Lung (tissue), 11 donors: ENCODE measurements at regions not wholly inside any gene's neighbourhood (a gene's known extent, or its start where the extent isn't known, plus 50 kb on each side); places are given as distances from the start of the nearest gene placed in this dataset.

ENCODE experiments used
- ATAC-seq: fragments of 200-7000 bp; cut with Tn5 transposase; one replicate; pipeline ENCODE4 v1.9.1; 2020; ENCODE audit warnings: moderate number of reproducible peaks; ENCODE audit not compliant: insufficient read depth, low FRiP score
- DNase-seq, 3 donors: peaks; one replicate each; pipeline ENCODE4 v3.0.0-alpha.2; 2013 to 2017
- H3K27ac ChIP-seq, 2 donors: one replicate each; pipeline ENCODE4 v1.5.1; 2013; ENCODE audit warnings: mild to moderate bottlenecking in 2 of 2, moderate library complexity in 2 of 2, control low read depth in 1 of 2, inconsistent platforms in 1 of 2, low read depth in 1 of 2, low read length in 1 of 2
- H3K27me3 ChIP-seq, 3 donors: one replicate each; pipeline ENCODE4 v1.5.1; 2013; ENCODE audit warnings: low read length in 2 of 3; ENCODE audit not compliant: control insufficient read depth in 3 of 3, insufficient read depth in 3 of 3
- H3K36me3 ChIP-seq, 4 donors: one replicate each; pipeline ENCODE4 v1.5.1; 2013; ENCODE audit warnings: low read length in 4 of 4, mild to moderate bottlenecking in 1 of 4, moderate library complexity in 1 of 4; ENCODE audit not compliant: control insufficient read depth in 4 of 4, insufficient read depth in 4 of 4
- H3K4me1 ChIP-seq, 5 donors: one replicate each; pipeline ENCODE4 v1.5.1; 2013; ENCODE audit warnings: low read length in 5 of 5, mild to moderate bottlenecking in 2 of 5, moderate library complexity in 1 of 5; ENCODE audit not compliant: control insufficient read depth in 5 of 5, insufficient read depth in 5 of 5
- H3K4me3 ChIP-seq: one replicate; pipeline ENCODE4 v1.5.1; 2013; ENCODE audit warnings: mild to moderate bottlenecking, control low read depth, moderate library complexity
- H3K9ac ChIP-seq, 2 donors: one replicate each; pipeline ENCODE4 v1.5.1; 2013; ENCODE audit warnings: low read length in 2 of 2, control low read depth in 1 of 2; ENCODE audit not compliant: insufficient read depth in 1 of 2
- H3K9me3 ChIP-seq, 4 donors: one replicate each; pipeline ENCODE4 v1.5.1; 2013; ENCODE audit warnings: low read length in 3 of 4, mild to moderate bottlenecking in 1 of 4, moderate library complexity in 1 of 4; ENCODE audit not compliant: control insufficient read depth in 4 of 4, insufficient read depth in 3 of 4
- WGBS, 2 donors: extraction: QIAGEN DNeasy Blood & Tissue Kit; methylation state at CpG; one replicate each; pipeline ENCODE4 v1.1.7; 2013; 5-methylcytosine and 5-hydroxymethylcytosine counted together
- TF ChIP-seq, protein P1 (sequence below): IDR thresholded peaks from 2 replicates; pipeline ENCODE4 v1.5.1; 2012; ENCODE audit warnings: mild to moderate bottlenecking; ENCODE audit errors: control extremely low read depth, extremely low read depth
- donor health status: control.
- donor health status: control.
- donor health status: Bipolar disorder and iron deficiency.
- donor health status: healthy.
- donor health status: DM: yes; HTN: yes; CAD: no.

GRCh38 chr3:76147846-76148245, 362.5 kb upstream of the ZNF717 start:
- H3K9me3 ChIP-seq: peaks cover 0 to 5% (median 0%) of the 10 kb centered on the region in 4 donors
- H3K27ac ChIP-seq: no peak overlapping the region
- no peaks in the 10 kb centered on the region for H3K4me1 ChIP-seq
- 43 to 72% methylated on average over 2 of the region's 2 CpGs for WGBS, 2 donors
- no peak for DNase-seq
- no peak overlapping the region for H3K4me3 ChIP-seq
- ATAC-seq: no peak
- TF ChIP-seq, protein P1, sequence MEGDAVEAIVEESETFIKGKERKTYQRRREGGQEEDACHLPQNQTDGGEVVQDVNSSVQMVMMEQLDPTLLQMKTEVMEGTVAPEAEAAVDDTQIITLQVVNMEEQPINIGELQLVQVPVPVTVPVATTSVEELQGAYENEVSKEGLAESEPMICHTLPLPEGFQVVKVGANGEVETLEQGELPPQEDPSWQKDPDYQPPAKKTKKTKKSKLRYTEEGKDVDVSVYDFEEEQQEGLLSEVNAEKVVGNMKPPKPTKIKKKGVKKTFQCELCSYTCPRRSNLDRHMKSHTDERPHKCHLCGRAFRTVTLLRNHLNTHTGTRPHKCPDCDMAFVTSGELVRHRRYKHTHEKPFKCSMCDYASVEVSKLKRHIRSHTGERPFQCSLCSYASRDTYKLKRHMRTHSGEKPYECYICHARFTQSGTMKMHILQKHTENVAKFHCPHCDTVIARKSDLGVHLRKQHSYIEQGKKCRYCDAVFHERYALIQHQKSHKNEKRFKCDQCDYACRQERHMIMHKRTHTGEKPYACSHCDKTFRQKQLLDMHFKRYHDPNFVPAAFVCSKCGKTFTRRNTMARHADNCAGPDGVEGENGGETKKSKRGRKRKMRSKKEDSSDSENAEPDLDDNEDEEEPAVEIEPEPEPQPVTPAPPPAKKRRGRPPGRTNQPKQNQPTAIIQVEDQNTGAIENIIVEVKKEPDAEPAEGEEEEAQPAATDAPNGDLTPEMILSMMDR: no peak
- H3K27me3 ChIP-seq: no peaks in the 10 kb centered on the region
- H3K36me3 ChIP-seq: no peaks in the 10 kb centered on the region
- H3K9ac ChIP-seq: no peak overlapping the region

GRCh38 chr3:76152028-76152427, 366.7 kb upstream of the ZNF717 start:
- no peak overlapping the region for H3K9ac ChIP-seq
- H3K36me3 ChIP-seq: no peaks in the 10 kb centered on the region
- H3K27me3 ChIP-seq: no peaks in the 10 kb centered on the region
- H3K27ac ChIP-seq: no peak overlapping the region
- no peak overlapping the region for H3K4me3 ChIP-seq
- no peak for DNase-seq
- WGBS, 2 donors: 89 to 90% methylated on average over 1 of the region's 1 CpG
- peaks cover 0 to 5% (median 0%) of the 10 kb centered on the region in 4 donors for H3K9me3 ChIP-seq
- no peak for ATAC-seq
- TF ChIP-seq, protein P1: no peak
- H3K4me1 ChIP-seq: no peaks in the 10 kb centered on the region

DNA sequence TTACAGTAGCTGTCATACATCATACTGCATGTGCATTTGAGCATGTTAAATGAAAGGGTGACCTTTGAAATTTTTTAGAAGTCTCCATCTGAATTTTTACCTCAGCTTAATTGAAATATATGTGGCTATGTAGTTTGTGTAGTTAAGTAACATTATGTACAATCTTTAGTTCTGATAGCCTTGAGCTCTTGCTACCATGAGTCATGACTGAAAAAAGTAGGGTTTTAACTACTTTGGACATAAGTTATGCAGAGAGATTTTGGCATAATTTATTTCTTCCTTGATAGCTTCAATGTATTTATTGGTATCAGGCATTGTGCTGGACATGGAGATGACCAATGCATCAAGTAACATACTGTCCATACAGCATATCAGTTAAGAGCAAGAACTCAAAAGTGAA, 376.5 kb upstream of the ZNF717 start:
- no peaks in the 10 kb centered on the region for H3K36me3 ChIP-seq
- ATAC-seq: no peak
- no peak overlapping the region for H3K9ac ChIP-seq
- no peaks in the 10 kb centered on the region for H3K27me3 ChIP-seq
- TF ChIP-seq, protein P1: no peak
- peaks cover 0 to 4% (median 0%) of the 10 kb centered on the region in 4 donors for H3K9me3 ChIP-seq
- no peak overlapping the region for H3K4me3 ChIP-seq
- no peak for DNase-seq
- H3K27ac ChIP-seq: no peak overlapping the region
- H3K4me1 ChIP-seq: no peaks in the 10 kb centered on the region

GRCh38 chr3:76171647-76172046, 386.3 kb upstream of the ZNF717 start:
- Histone ChIP-seq H3K27ac (no peak overlapping the region), H3K36me3 (no peaks in the 10 kb centered on the region), H3K27me3 (no peaks in the 10 kb centered on the region), H3K4me3 (no peak overlapping the region), H3K9me3 (no peaks in the 10 kb centered on the region), H3K4me1 (no peaks in the 10 kb centered on the region), H3K9ac (no peak overlapping the region)
- TF ChIP-seq, protein P1: no peak
- no peak for DNase-seq
- ATAC-seq: no peak
- WGBS, 2 donors: 63 to 78% methylated on average over 3 of the region's 3 CpGs
